ENCODE measurements at regions not wholly inside any gene's neighbourhood (a gene's known extent, or its start where the extent isn't known, plus 50 kb on each side); places are given as distances from the start of the nearest gene placed in this dataset.

DNA sequence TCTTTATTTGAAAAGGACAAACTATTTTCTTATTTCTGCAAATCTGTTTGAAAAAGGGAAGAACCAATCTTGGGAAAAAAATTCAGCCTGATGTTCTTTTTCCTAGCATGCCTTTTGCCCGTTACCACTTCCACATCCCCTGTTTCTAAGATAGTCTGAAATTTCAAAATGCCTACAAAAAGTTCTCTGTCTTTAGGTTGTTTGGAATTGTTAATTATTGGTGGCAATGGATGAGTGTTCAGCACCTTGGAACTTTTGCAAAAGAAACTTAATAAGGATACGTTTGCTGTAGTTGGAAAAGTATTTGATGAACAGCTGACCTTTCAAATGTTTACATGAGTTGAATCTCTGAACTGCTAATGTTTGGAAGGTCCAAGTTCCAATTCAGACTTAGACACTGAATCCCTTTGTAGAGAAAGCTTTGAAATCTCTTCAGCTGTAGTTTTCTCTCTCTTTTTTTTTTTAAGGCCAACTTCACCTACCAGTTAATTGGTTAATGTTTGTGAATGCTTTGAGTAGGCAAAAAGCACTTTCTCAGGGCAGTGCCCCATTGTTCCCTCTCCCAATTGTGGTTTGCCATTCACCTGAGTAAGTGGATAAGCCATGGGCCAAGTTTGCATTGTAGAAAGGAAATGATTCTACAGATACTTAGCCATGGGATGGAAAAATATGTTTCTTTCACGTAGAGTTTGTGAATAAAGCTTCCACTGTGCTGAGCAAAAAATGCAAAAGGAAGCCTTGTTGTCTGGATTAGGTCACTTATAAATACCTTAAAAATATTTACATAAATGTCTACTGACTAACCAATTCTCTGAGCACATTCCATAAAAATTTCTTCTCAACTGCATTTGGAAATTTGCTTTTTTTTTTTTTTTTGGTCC lies 156.4 kb upstream of the ELL2 start:
- TF ChIP-seq, protein P1, sequence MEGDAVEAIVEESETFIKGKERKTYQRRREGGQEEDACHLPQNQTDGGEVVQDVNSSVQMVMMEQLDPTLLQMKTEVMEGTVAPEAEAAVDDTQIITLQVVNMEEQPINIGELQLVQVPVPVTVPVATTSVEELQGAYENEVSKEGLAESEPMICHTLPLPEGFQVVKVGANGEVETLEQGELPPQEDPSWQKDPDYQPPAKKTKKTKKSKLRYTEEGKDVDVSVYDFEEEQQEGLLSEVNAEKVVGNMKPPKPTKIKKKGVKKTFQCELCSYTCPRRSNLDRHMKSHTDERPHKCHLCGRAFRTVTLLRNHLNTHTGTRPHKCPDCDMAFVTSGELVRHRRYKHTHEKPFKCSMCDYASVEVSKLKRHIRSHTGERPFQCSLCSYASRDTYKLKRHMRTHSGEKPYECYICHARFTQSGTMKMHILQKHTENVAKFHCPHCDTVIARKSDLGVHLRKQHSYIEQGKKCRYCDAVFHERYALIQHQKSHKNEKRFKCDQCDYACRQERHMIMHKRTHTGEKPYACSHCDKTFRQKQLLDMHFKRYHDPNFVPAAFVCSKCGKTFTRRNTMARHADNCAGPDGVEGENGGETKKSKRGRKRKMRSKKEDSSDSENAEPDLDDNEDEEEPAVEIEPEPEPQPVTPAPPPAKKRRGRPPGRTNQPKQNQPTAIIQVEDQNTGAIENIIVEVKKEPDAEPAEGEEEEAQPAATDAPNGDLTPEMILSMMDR (IDR thresholded peaks at IDR 0.05) = no peak
- Mint-ChIP-seq H3K27me3 (ENCODE audit: low read depth, poor library complexity) (peaks cover 4% of the 10 kb centered on the region), H3K27ac (no peak overlapping the region), H3K36me3 (ENCODE audit: low read depth) (no peaks in the 10 kb centered on the region), H3K4me1 (peaks cover 5% of the 10 kb centered on the region), H3K4me3 (no peak overlapping the region), H3K9me3 (no peaks in the 10 kb centered on the region)
- no peak for DNase-seq

DNA sequence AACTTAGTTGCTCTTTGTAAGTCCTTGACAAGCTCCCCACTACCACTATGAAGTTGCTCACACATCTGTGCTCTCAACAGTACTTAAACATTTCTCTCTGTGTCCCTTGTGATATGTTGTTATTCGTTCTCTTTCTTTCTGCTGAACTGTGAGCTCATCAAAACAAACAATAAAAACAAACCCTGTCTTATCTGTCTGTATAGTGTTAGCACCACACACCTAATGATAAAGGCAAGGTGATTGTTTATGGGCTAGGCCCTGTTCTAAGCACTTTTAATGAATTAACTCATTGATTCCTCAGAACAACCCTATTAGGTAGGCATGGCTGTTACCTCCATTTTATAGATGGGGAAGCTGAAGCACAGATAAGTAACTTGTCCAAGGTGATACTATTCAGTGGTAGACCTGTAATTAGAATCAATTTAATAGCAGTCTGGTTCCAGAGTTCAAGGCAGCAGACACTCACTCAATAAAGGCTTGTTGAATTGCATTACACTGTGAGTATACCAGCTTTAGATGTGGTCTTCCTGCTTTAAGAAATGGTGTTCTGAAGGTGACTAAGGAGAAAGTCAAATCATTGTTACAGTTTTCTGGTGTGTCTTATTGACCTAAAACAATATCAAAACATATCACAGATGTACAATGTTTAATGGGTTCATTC lies 153.6 kb upstream of the ELL2 start:
- peaks cover under 1% of the 10 kb centered on the region for H3K9me3 Mint-ChIP-seq
- DNase-seq = no peak
- TF ChIP-seq, protein P1 (IDR thresholded peaks at IDR 0.05) = no peak

DNA sequence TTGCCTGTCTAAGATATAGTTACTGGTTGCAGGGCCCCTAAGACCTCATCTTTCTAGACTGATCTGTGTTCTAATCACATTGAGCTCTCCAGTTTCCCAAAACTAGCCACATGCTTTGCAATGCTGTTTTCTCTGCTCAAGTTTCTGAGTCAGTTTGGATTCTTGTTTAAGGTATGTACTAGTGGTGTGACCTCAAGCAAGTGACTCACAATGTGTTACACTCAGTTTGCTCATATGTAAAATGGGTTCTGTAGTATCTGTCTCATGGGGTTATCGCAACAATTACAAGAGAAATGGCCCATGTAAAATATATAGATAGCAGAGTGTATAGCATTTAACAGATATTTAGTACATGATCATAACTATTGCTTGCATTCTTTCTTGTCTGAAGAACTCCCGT lies 153.1 kb upstream of the ELL2 start:
- Mint-ChIP-seq H3K9me3 (peaks cover 6% of the 10 kb centered on the region), H3K4me1 (peaks cover 11% of the 10 kb centered on the region), H3K4me3 (no peak overlapping the region), H3K36me3 (ENCODE audit: low read depth) (no peaks in the 10 kb centered on the region), H3K27me3 (ENCODE audit: low read depth, poor library complexity) (no peaks in the 10 kb centered on the region), H3K27ac (no peak overlapping the region)
- TF ChIP-seq, protein P1 (IDR thresholded peaks at IDR 0.05) = no peak
- DNase-seq = no peak

More for the DNA sequence above, 153.6 kb upstream of the ELL2 start:
- H3K4me1 Mint-ChIP-seq = peaks cover 10% of the 10 kb centered on the region
- H3K36me3 Mint-ChIP-seq (ENCODE audit: low read depth) = no peaks in the 10 kb centered on the region
- no peak overlapping the region for H3K27ac Mint-ChIP-seq
- H3K27me3 Mint-ChIP-seq (ENCODE audit: low read depth, poor library complexity) = no peaks in the 10 kb centered on the region
- H3K4me3 Mint-ChIP-seq = no peak overlapping the region

- peaks cover 16% of the 10 kb centered on the region for H3K4me1 Mint-ChIP-seq
- H3K36me3 Mint-ChIP-seq (ENCODE audit: low read depth) = peaks cover 5% of the 10 kb centered on the region
- TF ChIP-seq, protein P1 (IDR thresholded peaks at IDR 0.05) = no peak
- no peaks in the 10 kb centered on the region for H3K27me3 Mint-ChIP-seq (ENCODE audit: low read depth, poor library complexity)
- peaks cover 17% of the 10 kb centered on the region for H3K9me3 Mint-ChIP-seq
- no peak for DNase-seq
- no peak overlapping the region for H3K27ac Mint-ChIP-seq
- H3K4me3 Mint-ChIP-seq = no peak overlapping the region
These were observed 151.7 kb upstream of the ELL2 start for GRCh38 chr5:96113170-96113939.

DNA sequence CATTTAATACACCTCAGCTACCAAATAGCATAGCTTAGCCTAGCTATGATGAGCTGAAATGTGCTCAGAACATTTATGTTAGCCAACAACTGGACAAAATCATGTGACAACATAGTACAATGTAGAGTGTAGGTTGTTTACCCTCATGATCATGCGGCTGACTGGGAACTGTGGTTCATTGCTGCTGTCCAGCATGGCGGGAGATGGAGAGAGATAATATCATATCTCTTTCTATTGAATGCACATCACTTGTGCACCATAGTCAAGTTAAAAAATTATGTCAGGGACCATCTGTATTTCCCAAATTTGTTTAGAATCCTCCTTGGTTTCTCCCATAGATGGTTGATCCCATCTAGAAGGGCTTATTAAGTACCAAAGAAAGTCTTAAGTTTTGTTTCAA lies 151.1 kb upstream of the ELL2 start:
- peaks cover 5% of the 10 kb centered on the region for H3K36me3 Mint-ChIP-seq (ENCODE audit: low read depth)
- H3K4me1 Mint-ChIP-seq = peaks cover 16% of the 10 kb centered on the region
- H3K4me3 Mint-ChIP-seq = no peak overlapping the region
- H3K27me3 Mint-ChIP-seq (ENCODE audit: low read depth, poor library complexity) = no peaks in the 10 kb centered on the region
- peaks cover 17% of the 10 kb centered on the region for H3K9me3 Mint-ChIP-seq
- TF ChIP-seq, protein P1 (IDR thresholded peaks at IDR 0.05) = no peak
- DNase-seq = no peak
- H3K27ac Mint-ChIP-seq = no peak overlapping the region
